ENCODE measurements at regions not wholly inside any gene's neighbourhood (a gene's known extent, or its start where the extent isn't known, plus 50 kb on each side); places are given as distances from the start of the nearest gene placed in this dataset.
"Not testable (repeated sequence)": the region's sequence is repeated elsewhere in the genome, so short reads cannot be mapped to it uniquely, and the experiment has no call there.

DNA sequence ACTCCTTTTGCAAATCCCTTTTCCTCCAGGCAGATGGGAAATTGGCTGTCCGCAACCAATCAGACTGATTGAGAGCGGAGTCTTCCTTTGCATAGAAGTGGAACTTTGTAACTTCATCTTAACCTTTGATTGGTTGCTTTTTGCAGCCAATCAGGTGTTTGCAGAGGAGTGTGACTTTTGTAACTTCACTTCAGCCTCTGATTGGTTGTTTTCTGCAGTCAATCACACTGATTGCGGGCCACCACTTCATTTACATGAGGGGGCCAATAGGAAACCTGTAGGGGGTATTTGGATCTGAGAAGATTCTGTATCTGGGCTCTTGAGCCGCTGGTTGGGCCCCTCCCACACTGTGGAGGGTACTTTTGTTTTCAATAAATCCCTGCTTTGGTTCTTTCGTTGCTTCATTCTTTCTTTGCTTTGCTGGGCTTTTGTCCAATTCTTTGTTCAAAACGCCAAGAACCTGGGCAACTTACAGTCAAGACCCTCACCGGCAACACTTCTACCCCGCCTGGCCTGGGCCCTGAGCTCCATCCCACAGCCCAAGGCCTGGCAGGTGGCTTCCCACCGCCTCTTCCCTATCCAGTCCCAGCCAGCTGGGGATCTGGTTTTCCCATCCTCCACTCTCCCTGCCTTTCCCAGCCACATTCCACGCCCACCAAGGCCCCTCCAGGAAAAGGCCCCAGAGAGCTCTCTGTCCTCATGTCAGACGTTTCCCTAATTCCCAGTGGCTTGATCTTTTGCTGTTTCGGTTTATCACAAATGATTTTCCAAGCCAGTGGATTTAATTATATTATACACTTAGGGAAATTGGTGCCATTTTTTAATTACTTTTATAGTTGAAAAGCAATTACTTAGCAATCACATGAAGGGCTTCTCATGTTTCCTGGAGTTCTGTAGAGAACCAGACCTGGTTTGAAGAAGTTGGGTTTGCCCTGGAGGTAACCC, 110.2 kb upstream of the STX18 start:
- Histone ChIP-seq H3K36me3 (replicated peaks in 1 of 2; ENCODE audit: control insufficient read depth in 1 of 2, insufficient read depth in 2 of 2, low read length in 1 of 2) (no peaks in the 10 kb centered on the region), H2AFZ (ENCODE audit: low read depth) (no peak overlapping the region), H3K79me2 (ENCODE audit: insufficient read depth) (no peaks in the 10 kb centered on the region), H3K27me3 (ENCODE audit: insufficient read depth) (no peaks in the 10 kb centered on the region), H3K27ac (ENCODE audit: low read depth in 2 of 2, low read length in 1 of 2) (no peak overlapping the region), H3K4me2 (no peak overlapping the region), H3F3A (replicated peaks; ENCODE audit: insufficient read depth) (no peaks in the 10 kb centered on the region), H3K4me1 (ENCODE audit: control insufficient read depth in 1 of 2, insufficient read depth in 2 of 2, low read depth in 1 of 2, low read length in 1 of 2) (no peaks in the 10 kb centered on the region), H3K9me3 (no peaks in the 10 kb centered on the region), H3K4me3 (ENCODE audit: low read depth in 2 of 2, low read length in 1 of 2) (no peak overlapping the region), H3K9ac (no peak overlapping the region), H4K20me1 (ENCODE audit: insufficient read depth) (no peaks in the 10 kb centered on the region), H3K9me2 (no peaks in the 10 kb centered on the region)
- 85% methylated on average over 12 of the region's 12 CpGs for WGBS (ENCODE audit: low lambda C conversion rate)
- CTCF ChIA-PET, result no interaction called here
- POLR2A ChIA-PET, result no interaction called here
- no peak for DNase-seq
- TF ChIP-seq GABPA (IDR thresholded peaks at IDR 0.05; ENCODE audit: low read depth), result no peak
- TF ChIP-seq, protein P1, sequence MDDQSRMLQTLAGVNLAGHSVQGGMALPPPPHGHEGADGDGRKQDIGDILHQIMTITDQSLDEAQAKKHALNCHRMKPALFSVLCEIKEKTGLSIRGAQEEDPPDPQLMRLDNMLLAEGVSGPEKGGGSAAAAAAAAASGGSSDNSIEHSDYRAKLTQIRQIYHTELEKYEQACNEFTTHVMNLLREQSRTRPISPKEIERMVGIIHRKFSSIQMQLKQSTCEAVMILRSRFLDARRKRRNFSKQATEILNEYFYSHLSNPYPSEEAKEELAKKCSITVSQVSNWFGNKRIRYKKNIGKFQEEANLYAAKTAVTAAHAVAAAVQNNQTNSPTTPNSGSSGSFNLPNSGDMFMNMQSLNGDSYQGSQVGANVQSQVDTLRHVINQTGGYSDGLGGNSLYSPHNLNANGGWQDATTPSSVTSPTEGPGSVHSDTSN (IDR thresholded peaks at IDR 0.05), result peak; percentile 35; the same call in 1 of the 2 replicates

- Histone ChIP-seq H3K27ac (ENCODE audit: low read depth in 2 of 2, low read length in 1 of 2) (no peak overlapping the region), H3K79me2 (ENCODE audit: insufficient read depth) (no peaks in the 10 kb centered on the region), H3K9ac (no peak overlapping the region), H3K4me3 (ENCODE audit: low read depth in 2 of 2, low read length in 1 of 2) (no peak overlapping the region), H3K4me2 (no peak overlapping the region), H4K20me1 (ENCODE audit: insufficient read depth) (no peaks in the 10 kb centered on the region), H3K4me1 (ENCODE audit: control insufficient read depth in 1 of 2, insufficient read depth in 2 of 2, low read depth in 1 of 2, low read length in 1 of 2) (no peaks in the 10 kb centered on the region), H3F3A (replicated peaks; ENCODE audit: insufficient read depth) (no peaks in the 10 kb centered on the region), H2AFZ (ENCODE audit: low read depth) (no peak overlapping the region), H3K27me3 (ENCODE audit: insufficient read depth) (no peaks in the 10 kb centered on the region), H3K36me3 (replicated peaks in 1 of 2; ENCODE audit: control insufficient read depth in 1 of 2, insufficient read depth in 2 of 2, low read length in 1 of 2) (no peaks in the 10 kb centered on the region), H3K9me3 (no peaks in the 10 kb centered on the region), H3K9me2 (no peaks in the 10 kb centered on the region)
- CTCF ChIA-PET, result no interaction called here
- 75% methylated on average over 1 of the region's 1 CpG for WGBS (ENCODE audit: low lambda C conversion rate)
- POLR2A ChIA-PET, result no interaction called here
- DNase-seq, result no peak
- TF ChIP-seq TEAD4 (IDR thresholded peaks at IDR 0.05; ENCODE audit: borderline replicate concordance, insufficient read depth), result no peak
Measured at GRCh38 chr4:4647041-4647440, 105.2 kb upstream of the STX18 start.

DNA sequence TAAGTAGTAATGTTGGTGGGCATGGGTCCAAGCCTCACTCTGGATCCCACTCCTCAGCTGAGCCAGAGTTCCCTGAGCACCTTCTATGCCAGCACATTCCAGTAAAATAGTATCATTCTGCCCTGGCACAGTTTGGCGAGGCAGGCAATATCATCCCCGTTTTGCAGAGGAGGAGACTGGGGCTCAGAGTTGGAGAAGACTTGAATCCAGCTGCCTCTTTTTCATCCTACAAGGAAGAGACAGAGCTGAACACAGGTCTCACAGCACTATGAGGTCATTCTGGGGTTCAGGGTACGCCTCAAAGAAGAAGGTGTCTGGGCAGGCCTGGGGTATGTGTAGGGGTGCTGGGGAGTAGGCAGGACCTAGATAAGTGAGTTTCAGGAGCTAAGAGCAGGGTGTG, 103.9 kb upstream of the STX18 start:
- CTCF ChIA-PET, result interaction anchor here (1.1 kb wide), 1 partner anchor 9 kb away, joined by 4 read pairs; no protein-coding TSS in a partner anchor
- Histone ChIP-seq H3K9me3 (no peaks in the 10 kb centered on the region), H3K79me2 (ENCODE audit: insufficient read depth) (no peaks in the 10 kb centered on the region), H3K27ac (ENCODE audit: low read depth in 2 of 2, low read length in 1 of 2) (no peak overlapping the region), H4K20me1 (ENCODE audit: insufficient read depth) (no peaks in the 10 kb centered on the region), H2AFZ (ENCODE audit: low read depth) (no peak overlapping the region), H3K36me3 (replicated peaks in 1 of 2; ENCODE audit: control insufficient read depth in 1 of 2, insufficient read depth in 2 of 2, low read length in 1 of 2) (no peaks in the 10 kb centered on the region), H3K4me1 (ENCODE audit: control insufficient read depth in 1 of 2, insufficient read depth in 2 of 2, low read depth in 1 of 2, low read length in 1 of 2) (no peaks in the 10 kb centered on the region; a peak in 1 of 4 replicates), H3K4me3 (ENCODE audit: low read depth in 2 of 2, low read length in 1 of 2) (no peak overlapping the region), H3F3A (replicated peaks; ENCODE audit: insufficient read depth) (no peaks in the 10 kb centered on the region), H3K4me2 (no peak overlapping the region), H3K9ac (no peak overlapping the region), H3K9me2 (no peaks in the 10 kb centered on the region), H3K27me3 (ENCODE audit: insufficient read depth) (no peaks in the 10 kb centered on the region)
- TF ChIP-seq POLR2AphosphoS5 (IDR thresholded peaks at IDR 0.05; ENCODE audit: low read depth, low read length) (no peak), RCOR1 (IDR thresholded peaks at IDR 0.05; ENCODE audit: low read length) (no peak)
- no peak for DNase-seq
- 94% methylated on average over 3 of the region's 3 CpGs for WGBS (ENCODE audit: low lambda C conversion rate)
- POLR2A ChIA-PET, result no interaction called here

DNA sequence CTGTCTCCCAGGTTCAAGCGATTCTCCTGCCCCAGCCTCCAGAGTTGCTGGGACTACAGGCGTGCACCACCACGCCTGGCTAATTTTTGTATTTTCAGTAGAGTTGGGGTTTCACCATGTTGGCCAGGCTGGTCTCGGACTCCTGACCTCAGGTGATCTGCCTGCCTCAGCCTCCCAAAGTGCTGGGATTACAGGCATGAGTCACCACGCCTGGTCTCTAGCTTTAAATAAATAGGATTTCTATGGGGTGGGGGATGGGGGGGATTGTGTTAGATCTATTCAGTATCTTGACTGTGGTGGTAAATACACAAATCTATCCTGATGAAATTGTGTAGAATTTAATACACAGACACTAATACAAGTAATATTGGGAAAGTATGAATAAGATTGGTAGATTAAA, 102.4 kb upstream of the STX18 start:
- 92% methylated on average over 5 of the region's 5 CpGs for WGBS (ENCODE audit: low lambda C conversion rate)
- H2AFZ ChIP-seq (ENCODE audit: low read depth); H4K20me1 ChIP-seq (ENCODE audit: insufficient read depth); H3K9ac ChIP-seq; H3K4me3 ChIP-seq (ENCODE audit: low read depth in 2 of 2, low read length in 1 of 2); H3K4me1 ChIP-seq (ENCODE audit: control insufficient read depth in 1 of 2, insufficient read depth in 2 of 2, low read depth in 1 of 2, low read length in 1 of 2); H3K79me2 ChIP-seq (ENCODE audit: insufficient read depth); H3K27ac ChIP-seq (ENCODE audit: low read depth in 2 of 2, low read length in 1 of 2); CTCF ChIA-PET; H3K36me3 ChIP-seq (replicated peaks in 1 of 2; ENCODE audit: control insufficient read depth in 1 of 2, insufficient read depth in 2 of 2, low read length in 1 of 2); POLR2A ChIA-PET; H3K9me3 ChIP-seq; H3K4me2 ChIP-seq; H3F3A ChIP-seq (replicated peaks; ENCODE audit: insufficient read depth); DNase-seq; H3K27me3 ChIP-seq (ENCODE audit: insufficient read depth); H3K9me2 ChIP-seq: not testable (repeated sequence)

GRCh38 chr4:4643743-4644142, 101.9 kb upstream of the STX18 start:
- H3F3A ChIP-seq (replicated peaks; ENCODE audit: insufficient read depth); H3K27me3 ChIP-seq (ENCODE audit: insufficient read depth); DNase-seq; H3K9me3 ChIP-seq; H4K20me1 ChIP-seq (ENCODE audit: insufficient read depth); H3K9ac ChIP-seq; H3K79me2 ChIP-seq (ENCODE audit: insufficient read depth); H3K9me2 ChIP-seq; H3K4me2 ChIP-seq; H2AFZ ChIP-seq (ENCODE audit: low read depth); H3K4me1 ChIP-seq (ENCODE audit: control insufficient read depth in 1 of 2, insufficient read depth in 2 of 2, low read depth in 1 of 2, low read length in 1 of 2); POLR2A ChIA-PET; H3K36me3 ChIP-seq (replicated peaks in 1 of 2; ENCODE audit: control insufficient read depth in 1 of 2, insufficient read depth in 2 of 2, low read length in 1 of 2); CTCF ChIA-PET; H3K4me3 ChIP-seq (ENCODE audit: low read depth in 2 of 2, low read length in 1 of 2); H3K27ac ChIP-seq (ENCODE audit: low read depth in 2 of 2, low read length in 1 of 2): not testable (repeated sequence)
- 91% methylated on average over 6 of the region's 6 CpGs for WGBS (ENCODE audit: low lambda C conversion rate)

Data from SK-N-SH (cell line).